ENCODE measurements at regions not wholly inside any gene's neighbourhood (a gene's known extent, or its start where the extent isn't known, plus 50 kb on each side); places are given as distances from the start of the nearest gene placed in this dataset.

- TF ChIP-seq, protein P1, sequence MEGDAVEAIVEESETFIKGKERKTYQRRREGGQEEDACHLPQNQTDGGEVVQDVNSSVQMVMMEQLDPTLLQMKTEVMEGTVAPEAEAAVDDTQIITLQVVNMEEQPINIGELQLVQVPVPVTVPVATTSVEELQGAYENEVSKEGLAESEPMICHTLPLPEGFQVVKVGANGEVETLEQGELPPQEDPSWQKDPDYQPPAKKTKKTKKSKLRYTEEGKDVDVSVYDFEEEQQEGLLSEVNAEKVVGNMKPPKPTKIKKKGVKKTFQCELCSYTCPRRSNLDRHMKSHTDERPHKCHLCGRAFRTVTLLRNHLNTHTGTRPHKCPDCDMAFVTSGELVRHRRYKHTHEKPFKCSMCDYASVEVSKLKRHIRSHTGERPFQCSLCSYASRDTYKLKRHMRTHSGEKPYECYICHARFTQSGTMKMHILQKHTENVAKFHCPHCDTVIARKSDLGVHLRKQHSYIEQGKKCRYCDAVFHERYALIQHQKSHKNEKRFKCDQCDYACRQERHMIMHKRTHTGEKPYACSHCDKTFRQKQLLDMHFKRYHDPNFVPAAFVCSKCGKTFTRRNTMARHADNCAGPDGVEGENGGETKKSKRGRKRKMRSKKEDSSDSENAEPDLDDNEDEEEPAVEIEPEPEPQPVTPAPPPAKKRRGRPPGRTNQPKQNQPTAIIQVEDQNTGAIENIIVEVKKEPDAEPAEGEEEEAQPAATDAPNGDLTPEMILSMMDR (IDR thresholded peaks at IDR 0.05; ENCODE audit: insufficient read depth, low read depth, low read length) = no peak
- no peak for DNase-seq (ENCODE audit: low read depth)
Observed at GRCh38 chr15:85959611-85960010, 120.1 kb upstream of the AGBL1 start.

GRCh38 chr15:85960381-85960780, 119.3 kb upstream of the AGBL1 start:
- TF ChIP-seq, protein P1 (IDR thresholded peaks at IDR 0.05; ENCODE audit: insufficient read depth, low read depth, low read length) = no peak
- H3K4me3 ChIP-seq (ENCODE audit: low read depth, low read length) = no peak overlapping the region
- DNase-seq (ENCODE audit: low read depth) = no peak

More at GRCh38 chr15:85959611-85960010, 120.1 kb upstream of the AGBL1 start:
- H3K4me3 ChIP-seq (ENCODE audit: low read depth, low read length) = no peak overlapping the region

DNA sequence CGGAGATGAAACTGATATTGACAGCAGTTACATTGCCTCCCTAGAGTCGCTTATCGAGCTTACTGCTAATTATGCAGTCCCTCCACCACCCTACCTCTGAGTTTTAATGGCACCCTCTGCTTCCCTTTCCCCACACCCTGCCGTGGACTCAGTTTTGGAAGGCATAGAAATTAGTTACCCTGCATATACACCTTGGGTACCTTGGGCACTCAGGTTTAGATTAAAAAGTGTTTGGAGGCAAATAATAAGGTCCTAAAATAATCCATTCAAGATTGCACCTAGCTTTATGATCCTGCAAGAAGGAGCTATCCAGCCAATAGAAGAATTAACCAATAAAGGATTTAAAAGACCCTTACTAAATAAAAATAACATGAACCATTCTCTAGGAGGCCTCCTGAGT, 117.8 kb upstream of the AGBL1 start:
- TF ChIP-seq, protein P1 (IDR thresholded peaks at IDR 0.05; ENCODE audit: insufficient read depth, low read depth, low read length) = no peak
- no peak overlapping the region for H3K4me3 ChIP-seq (ENCODE audit: low read depth, low read length)
- no peak for DNase-seq (ENCODE audit: low read depth)

- TF ChIP-seq, protein P1 (IDR thresholded peaks at IDR 0.05; ENCODE audit: insufficient read depth, low read depth, low read length) = no peak
- no peak overlapping the region for H3K4me3 ChIP-seq (ENCODE audit: low read depth, low read length)
- DNase-seq (ENCODE audit: low read depth) = no peak
Observed at GRCh38 chr15:85963262-85963760, 116.4 kb upstream of the AGBL1 start.

DNA sequence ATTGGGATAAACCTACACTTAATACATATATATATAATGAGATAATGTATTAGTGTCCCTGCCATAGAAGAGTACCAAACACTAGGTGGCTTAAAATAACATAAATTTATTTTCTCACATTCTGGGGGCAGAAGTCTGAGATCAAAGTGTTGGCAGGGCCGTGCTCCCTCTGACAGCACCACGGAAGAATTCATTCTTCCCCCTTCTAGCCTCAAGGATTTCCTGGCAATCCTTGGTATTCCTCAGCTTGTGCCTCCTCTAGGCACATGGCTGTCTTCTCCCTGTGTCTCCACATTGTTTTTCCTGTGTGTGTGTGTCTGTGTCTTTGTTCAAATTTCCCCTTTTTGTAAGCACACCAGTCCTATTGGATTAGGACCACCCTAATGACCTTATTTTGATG, 115.2 kb upstream of the AGBL1 start:
- DNase-seq (ENCODE audit: low read depth) = no peak
- no peak overlapping the region for H3K4me3 ChIP-seq (ENCODE audit: low read depth, low read length)
- TF ChIP-seq, protein P1 (IDR thresholded peaks at IDR 0.05; ENCODE audit: insufficient read depth, low read depth, low read length) = no peak

GRCh38 chr15:85967553-85967952, 112.1 kb upstream of the AGBL1 start:
- TF ChIP-seq, protein P1 (IDR thresholded peaks at IDR 0.05; ENCODE audit: insufficient read depth, low read depth, low read length) = no peak
- H3K4me3 ChIP-seq (ENCODE audit: low read depth, low read length) = no peak overlapping the region
- no peak for DNase-seq (ENCODE audit: low read depth)

All from fibroblast of villous mesenchyme (primary cell).